GM12891 (cell line): ENCODE measurements at regions not wholly inside any gene's neighbourhood (a gene's known extent, or its start where the extent isn't known, plus 50 kb on each side); places are given as distances from the start of the nearest gene placed in this dataset.

Source experiments
- POLR2A ChIP-seq: IDR thresholded peaks from 2 replicates; pipeline ENCODE4 v1.6.1; 2011; ENCODE audit warnings: low read depth, low read length, control low read depth
- POLR2AphosphoS5 ChIP-seq: IDR thresholded peaks from 2 replicates; pipeline ENCODE4 v1.6.1; 2011; ENCODE audit warnings: low read depth, low read length, control low read depth

- TF ChIP-seq POLR2AphosphoS5 (no peak), POLR2A (no peak)
These were observed 542.8 kb downstream of the CDH10 start for GRCh38 chr5:24102010-24102409.
